NCI-H748 (cell line): ENCODE measurements at regions not wholly inside any gene's neighbourhood (a gene's known extent, or its start where the extent isn't known, plus 50 kb on each side); places are given as distances from the start of the nearest gene placed in this dataset.

ENCODE experiments used
- DNase-seq: peaks from one replicate; lab custom pipeline; 2025; ENCODE audit not compliant: unreplicated experiment; lab: John Stamatoyannopoulos, UW

DNA sequence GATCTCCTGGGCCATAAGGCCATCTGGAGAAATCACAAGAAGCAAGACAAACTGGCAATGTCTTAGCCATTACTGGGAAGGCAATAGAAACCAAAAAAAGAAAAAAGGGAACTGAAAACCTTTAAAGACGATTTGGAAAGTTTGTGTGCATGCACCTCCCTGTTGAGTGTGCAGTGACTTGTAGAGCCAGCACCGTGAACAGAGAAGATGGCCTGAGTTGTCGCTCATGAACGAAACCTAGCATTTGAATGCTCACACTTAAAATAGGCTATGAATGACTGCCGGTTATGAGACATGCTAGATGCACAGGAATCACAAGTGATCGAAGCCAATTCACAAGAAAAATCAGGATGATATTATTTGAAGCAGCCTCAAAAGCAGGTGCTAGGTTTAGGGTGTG is 151.3 kb upstream of the ADO start:
- DNase-seq, result no peak

- no peak for DNase-seq
Observed at GRCh38 chr10:62654966-62655336, 149.6 kb upstream of the ADO start.

DNA sequence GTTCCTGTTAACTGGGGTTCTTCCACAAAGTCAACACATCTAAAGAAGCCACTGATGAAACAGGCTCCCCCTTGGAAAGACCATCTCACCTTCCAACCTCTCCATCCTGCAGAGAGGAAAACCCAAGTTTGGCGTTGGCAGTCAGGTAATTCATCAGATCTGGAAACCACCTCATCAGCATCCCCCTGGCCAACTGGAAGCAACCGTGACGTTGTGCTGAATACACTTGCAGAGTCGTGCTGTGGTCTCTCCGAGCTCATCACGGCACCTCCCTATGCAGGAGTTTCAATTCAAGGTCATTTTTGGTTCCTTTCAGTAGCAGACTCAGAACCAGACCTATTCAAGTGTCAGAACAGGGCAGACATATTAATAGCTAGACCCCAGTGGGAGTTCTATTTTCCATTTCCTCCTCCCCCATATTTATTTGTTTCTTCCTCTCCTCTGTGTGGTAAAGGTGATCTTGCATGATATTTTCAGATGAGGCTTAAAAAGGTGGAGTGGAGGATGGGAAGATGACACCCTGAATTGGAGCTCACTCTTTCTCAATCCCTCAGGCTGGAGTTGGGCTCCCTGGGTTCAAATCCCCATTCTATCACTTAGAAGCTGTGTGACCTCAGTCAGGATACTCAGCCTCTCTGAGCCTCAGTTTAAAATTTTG is 149.1 kb upstream of the ADO start:
- no peak for DNase-seq

DNA sequence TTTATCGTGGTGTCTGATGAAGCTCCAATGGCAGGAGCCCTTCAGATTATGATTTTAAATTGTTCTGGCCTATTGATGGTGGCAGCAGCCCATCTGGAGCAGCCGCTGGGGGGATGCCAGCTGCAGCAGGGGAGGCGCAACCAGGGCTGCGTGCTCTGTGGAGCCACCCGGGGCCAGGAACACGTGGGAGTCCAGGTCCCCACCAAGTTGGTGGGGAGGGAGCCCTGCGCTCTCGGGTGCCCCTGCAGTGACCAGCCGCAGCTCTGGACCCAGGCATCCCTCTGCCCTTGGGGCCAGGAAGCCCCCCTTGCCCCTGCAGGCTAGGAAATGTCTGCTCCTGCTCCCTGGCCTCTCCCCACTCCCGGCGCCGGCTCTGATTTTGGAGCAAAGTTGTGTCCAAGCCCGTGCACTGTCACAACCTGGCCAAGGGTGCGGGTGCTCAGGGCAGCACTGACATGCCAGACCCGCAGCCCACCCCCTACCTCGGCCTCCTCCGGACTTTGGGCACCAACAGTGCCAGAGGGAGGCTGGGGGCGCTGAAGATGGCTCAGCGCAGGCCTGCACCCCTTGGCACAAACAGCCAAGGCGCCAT is 147.2 kb upstream of the ADO start:
- DNase-seq, result peak; percentile 31

DNA sequence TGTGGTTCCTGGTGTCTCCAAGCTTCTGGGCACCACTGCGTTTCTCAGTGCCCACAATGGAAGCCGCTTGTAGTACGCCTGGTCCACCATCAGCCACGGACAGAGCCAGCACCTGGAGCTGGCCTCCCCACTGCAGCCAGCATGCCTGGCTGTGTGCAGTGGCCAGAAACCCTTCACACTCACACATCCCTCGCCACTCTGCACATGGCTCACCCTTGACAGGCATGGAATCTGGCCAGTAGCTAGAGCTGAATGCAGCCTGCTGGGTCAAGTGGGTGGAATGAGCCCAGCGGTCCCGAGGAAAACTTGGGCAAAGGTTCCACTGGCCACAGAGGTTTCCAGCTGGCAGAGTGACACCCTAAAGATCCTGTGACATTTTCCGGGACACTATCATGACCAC is 146.0 kb upstream of the ADO start:
- DNase-seq, result no peak

- no peak for DNase-seq
Observed at GRCh38 chr10:62661143-62661542, 143.4 kb upstream of the ADO start.

GRCh38 chr10:62662486-62662885 is 142.0 kb upstream of the ADO start:
- DNase-seq, result no peak

- DNase-seq, result peak; percentile 56
Observed at GRCh38 chr10:62665771-62666170, 138.7 kb upstream of the ADO start.

GRCh38 chr10:62666275-62666674 is 138.2 kb upstream of the ADO start:
- no peak for DNase-seq

GRCh38 chr10:62669341-62669740 is 135.2 kb upstream of the ADO start:
- no peak for DNase-seq

- no peak for DNase-seq
Observed at GRCh38 chr10:62671104-62671503, 133.4 kb upstream of the ADO start.

DNA sequence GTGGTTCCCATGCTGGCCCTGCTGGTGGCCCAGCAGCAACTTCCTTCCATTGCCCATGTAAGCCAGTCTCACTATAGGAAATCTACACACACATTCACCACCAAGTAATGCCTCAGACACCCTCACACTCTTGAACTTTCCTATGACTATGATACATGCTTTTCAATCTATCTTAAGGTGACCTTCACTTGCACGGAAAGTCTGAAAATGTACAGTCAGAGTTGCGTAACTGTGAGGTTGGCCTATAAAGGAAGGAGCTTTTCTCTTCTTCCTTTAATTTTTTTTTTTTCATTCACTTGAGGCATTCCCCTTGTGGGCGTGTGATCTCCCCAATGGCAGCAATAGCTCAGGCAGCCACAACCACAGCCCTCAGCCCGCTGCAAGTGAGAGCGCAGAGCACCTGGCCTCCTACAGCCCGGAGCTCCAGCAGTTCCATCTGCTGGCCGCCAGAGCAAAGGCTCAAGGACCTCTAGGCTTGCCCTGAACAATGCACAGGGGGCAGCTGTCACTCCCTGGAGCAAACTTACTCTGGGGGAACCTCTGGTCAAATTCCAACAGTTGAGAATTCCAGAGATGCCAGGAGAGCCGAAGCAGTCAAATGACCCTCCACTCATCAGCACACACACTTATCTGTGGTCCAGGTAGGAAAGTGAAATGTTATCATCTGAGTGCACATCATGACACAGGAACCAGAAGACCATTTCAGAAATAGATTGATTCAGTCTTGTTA is 123.1 kb upstream of the ADO start:
- no peak for DNase-seq

DNA sequence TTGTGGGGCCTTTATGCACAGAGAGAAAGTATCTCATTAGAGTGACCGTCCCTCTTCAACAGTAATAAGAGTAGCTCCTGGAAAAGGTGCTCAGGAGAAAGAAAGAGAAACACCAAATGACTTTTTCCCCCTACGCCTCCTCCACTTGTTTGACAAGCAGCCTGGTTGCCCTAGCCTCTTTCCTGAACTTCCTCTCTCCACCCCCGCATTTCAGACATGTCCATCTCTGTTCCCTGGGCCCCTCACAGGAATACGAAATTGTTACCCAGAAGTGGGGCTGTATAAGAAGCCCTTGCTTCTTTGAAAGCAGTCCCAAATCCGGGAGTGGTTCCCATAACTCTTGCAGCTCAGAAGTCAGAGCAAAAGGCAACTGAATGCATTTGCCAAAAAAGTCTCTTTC is 119.6 kb upstream of the ADO start:
- DNase-seq, result no peak

DNA sequence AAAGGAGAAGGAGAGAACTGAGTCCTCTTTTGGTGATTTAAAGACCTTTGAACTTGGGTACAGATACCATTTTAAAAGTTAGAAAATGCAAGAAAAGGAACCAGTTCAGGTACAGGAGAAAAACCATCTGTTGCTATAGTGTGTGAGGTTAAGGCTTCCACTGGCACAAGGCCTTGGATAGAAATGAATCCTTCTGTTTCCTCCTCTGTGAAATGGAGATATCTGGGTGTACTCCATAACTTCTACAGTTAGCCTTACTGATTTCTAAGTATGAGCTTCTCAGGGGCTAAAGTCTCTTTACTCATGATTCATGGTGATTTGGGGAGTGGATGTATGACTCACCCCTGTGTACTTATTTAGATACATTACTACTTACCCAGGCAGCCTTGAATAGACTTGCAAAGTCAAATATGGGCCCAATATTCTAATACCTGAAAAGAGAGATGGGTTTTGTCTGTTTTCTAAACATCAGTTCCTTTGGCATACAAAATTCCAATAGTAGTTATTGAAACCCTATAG is 117.2 kb upstream of the ADO start:
- DNase-seq, result no peak

- DNase-seq, result no peak
Observed at GRCh38 chr10:62688971-62689700, 115.4 kb upstream of the ADO start.

GRCh38 chr10:62689712-62690111 is 114.8 kb upstream of the ADO start:
- no peak for DNase-seq

- no peak for DNase-seq
Observed at GRCh38 chr10:62690703-62691102, 113.8 kb upstream of the ADO start.

DNA sequence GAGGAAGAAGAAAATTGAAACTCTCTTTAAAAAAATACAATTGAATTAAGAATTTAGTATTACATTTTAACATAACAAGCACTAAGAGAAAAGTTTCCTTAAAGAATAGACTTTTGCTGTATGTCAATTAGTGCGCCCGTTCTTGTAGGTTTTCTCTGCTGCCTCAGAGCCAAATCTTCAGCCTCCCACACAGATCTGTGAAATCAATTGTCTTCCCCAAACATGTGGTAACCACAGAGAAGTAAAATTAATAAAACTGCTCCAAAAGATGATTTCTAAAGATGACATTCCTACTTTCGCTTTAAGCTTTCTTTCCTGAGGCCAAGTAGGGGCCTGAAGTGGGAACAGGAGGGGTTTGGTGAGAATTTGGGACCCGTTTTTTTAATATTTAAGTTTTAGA is 113.2 kb upstream of the ADO start:
- DNase-seq, result no peak

- no peak for DNase-seq
Observed at GRCh38 chr10:62692085-62692484, 112.4 kb upstream of the ADO start.

- DNase-seq, result no peak
Observed at GRCh38 chr10:62693306-62693705, 111.2 kb upstream of the ADO start.

- no peak for DNase-seq
Observed at GRCh38 chr10:62694537-62695126, 109.9 kb upstream of the ADO start.
